ENCODE measurements at regions not wholly inside any gene's neighbourhood (a gene's known extent, or its start where the extent isn't known, plus 50 kb on each side); places are given as distances from the start of the nearest gene placed in this dataset.

DNA sequence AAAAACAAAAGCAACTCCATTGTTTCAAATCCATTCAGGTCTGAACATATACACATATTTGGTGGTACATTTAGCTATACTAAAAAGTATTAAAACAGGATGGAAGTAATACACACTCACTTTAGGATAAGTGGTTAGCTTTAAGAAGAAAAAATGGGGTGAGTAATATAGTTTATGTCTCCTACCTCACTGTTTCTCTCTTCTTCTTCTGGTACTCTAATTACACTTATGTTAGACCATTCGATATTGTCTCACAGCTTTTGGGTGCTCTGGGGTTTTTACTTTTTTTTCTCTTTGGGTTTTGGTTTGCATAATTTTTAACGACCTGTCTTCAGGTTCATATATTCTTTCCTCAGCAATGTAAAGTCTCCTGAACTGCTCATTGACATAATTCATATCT lies 75.4 kb upstream of the AKAP13 start:
- FAIRE-seq = no peak

DNA sequence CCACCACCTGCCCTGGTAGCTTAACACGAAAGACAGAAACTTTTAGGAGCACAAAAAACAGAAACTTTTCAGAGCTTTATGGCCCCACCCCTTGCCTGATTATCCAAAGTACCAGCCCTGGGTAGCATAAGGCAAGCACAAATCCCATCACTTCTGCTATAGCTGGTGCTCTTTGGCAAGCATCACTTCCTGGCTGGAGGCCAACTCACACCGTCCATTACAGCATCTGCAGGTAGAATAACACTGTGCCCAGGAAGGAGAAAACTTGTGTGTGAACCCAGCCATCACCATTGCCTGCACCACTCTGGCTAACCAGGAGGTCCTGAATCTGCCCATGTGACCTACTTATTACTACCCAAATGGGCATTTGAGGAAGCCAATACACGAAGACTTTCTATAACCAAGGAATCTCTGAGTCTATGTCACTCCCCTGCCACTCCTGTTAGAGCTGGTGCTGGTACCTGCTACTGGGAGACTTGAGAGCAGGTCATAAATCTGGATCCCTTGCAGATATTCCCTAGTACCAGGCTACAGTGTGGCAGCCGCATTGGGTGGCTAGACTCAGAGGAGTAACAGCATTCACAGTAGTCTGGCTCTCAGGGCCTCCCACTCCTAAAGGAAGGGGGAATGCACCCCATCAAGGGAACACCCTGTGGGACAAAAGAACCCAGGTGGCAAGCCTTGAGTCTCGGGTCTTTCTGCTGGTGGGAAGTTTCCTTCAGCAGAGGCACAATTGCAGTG lies 73.3 kb upstream of the AKAP13 start:
- no peak for DNase-seq (ENCODE audit: low spot score)
- no peak for FAIRE-seq

More for the DNA sequence above, 75.4 kb upstream of the AKAP13 start:
- DNase-seq (ENCODE audit: low spot score) = no peak

DNA sequence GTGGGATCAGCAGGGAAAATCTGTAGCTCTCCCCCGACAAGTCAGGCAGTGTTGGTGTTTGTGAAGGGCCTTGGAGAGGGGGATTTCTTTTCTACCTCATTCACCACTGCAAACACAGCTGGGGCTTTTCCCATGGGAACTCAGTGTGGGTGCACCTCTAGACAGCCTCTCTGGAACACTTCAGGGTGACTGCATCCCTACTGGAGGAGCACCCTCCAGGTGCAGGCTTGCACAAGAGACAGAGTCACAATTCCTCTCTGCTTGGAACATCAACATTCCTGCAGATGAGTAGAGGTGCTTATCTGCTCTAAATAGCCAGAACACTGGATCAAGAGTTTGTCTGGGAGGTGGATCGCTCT lies 72.7 kb upstream of the AKAP13 start:
- FAIRE-seq = no peak

DNA sequence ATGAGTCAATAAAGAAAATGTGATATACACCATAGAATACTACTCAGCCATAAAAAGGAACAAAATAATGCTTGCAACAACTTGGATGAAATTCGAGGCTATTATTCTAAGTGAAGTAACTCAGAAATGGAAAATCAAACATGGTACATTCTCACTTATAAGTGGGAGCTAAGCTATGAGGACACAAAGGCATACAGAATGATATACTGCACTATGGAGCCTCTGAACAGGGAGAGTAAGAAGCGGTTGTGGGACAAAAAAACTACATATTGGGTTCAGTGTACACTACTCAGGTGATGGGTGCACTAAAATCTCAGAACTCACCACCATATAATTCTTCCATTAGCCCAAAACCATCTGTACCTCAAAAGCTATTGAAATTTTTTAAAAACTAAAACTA lies 68.8 kb upstream of the AKAP13 start:
- FAIRE-seq (no peak), DNase-seq (ENCODE audit: low spot score) (no peak)

More for the DNA sequence above, 72.7 kb upstream of the AKAP13 start:
- no peak for DNase-seq (ENCODE audit: low spot score)

DNA sequence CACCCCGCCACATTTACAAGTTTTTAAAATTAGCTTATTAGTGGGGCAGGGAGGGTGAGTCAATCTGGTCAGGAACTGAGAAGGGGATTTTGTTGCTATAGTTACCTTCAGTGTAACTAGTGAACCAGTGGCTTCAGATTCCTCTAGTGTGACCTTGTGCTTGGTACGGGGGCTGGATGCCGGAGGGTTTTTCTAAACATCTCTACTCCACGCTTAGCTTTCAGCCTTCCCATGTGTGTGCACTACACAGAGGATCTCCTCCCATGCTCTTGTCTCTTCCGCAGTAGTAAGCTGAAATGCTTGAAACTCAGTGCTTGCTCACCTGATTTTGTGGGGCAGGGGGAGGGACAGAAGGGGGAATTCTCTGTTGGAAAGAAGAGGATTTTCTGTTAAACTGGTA lies 67.9 kb upstream of the AKAP13 start:
- DNase-seq (ENCODE audit: low spot score) (peak; percentile 76), FAIRE-seq (no peak)

DNA sequence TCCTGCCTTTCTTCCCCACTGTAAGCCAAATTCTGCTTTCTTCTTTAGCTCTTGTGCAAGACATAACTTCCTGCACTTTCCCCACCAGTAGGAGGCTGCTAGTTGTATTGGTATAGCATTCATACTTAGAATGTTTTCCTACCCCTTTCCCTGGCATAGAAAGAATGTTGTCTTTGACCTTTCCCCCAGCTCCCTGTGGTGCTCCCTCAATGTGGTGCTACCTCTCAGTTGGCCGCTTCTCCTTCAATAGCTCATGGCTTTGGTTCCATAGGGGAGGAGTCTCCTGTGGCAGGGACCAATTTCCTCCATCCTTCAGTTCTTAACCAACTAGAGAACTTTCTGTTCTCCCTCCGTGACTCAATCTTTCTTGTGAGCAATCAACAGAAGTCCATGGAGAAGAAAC lies 67.5 kb upstream of the AKAP13 start:
- FAIRE-seq (no peak), DNase-seq (ENCODE audit: low spot score) (peak; percentile 28)

DNA sequence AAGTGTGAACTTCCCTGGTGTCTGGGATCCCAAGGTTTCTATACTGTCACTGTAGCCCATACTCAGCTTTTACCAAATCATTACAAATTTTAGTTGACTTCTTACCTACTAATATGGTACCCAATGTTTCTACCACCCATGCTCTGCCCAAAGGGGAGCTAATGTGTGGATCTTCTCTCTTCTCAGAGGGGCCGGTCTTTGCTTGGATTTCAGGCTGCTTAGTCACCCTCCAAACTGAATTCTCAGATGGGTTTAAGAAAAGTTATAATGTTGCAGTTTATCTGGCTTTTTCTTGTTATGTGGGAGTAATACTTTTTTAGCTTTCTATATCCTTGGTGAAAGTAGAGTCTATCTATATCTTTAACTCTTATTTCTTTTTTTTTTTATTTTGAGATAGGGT lies 67.1 kb upstream of the AKAP13 start:
- no peak for DNase-seq (ENCODE audit: low spot score)
- FAIRE-seq = no peak

DNA sequence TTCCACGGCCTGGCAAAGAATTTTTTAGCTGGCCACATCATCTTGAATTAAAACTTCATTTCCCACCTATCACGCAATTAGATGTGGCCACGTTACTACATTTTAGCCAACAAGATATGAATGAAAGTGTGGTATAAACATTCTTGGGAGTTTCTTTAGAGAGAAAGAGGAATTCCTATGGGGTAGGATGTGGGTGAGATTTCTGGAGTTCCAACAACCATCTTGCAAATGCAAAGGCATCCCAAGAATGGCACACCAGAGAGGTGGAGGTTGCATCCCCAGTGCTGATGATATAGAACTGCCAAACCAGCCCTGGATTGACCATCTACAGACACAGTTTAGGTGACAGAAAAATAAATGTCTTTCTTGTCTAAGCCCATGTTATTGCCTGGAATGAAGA lies 66.3 kb upstream of the AKAP13 start:
- no peak for DNase-seq (ENCODE audit: low spot score)
- no peak for FAIRE-seq

DNA sequence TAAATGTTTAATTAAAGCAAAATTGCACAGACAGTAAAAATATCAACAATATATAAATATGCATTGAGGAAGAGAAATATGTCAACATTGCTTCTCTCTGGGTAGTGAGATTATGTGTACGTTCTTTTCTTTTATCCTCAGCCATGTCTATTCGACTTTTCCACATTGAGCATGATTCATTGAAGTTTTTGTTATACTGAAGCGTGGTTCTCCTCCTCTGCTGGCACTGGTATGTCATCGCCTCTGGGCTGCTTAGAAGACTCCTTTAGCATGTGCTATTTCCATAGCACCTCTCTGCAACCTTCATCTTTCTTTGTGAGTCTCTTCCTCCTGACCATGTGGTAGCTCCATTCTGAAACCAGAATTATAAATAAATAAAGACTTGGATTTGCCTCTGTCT lies 65.8 kb upstream of the AKAP13 start:
- FAIRE-seq (no peak), DNase-seq (ENCODE audit: low spot score) (no peak)

DNA sequence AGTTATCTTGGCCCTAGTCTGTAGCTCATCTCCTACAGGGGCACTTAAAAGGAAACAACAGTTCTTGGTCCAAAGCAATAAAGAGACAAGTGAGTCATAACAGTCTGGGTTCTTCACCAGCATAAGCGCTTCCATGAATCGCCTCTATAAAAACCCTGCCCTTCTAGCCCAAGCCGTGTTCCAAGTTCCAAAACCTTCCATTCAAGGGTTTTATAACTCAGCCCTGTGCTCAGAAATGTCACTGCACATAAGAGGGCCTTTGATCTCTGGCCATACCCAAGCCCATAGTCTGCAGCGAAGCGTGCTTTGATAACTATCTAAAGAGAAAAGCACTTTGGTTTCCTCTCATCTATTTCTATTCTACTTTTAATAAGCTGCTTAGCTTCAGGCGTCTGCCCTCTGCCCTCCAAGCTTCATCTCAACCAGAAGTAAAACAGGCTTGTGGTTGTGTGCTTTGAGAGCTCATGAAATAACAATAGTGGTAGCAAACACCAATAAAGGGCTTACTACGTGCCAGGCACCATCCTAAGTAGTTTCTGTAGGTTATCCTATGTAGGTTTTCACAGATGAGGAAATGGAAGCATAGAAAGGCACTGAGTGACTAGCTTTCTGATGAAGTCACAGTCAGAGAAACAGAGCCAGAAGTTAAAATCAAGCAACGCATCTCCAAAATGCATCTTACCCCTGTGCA lies 64.0 kb upstream of the AKAP13 start:
- FAIRE-seq (no peak), DNase-seq (ENCODE audit: low spot score) (peak; percentile 7)

DNA sequence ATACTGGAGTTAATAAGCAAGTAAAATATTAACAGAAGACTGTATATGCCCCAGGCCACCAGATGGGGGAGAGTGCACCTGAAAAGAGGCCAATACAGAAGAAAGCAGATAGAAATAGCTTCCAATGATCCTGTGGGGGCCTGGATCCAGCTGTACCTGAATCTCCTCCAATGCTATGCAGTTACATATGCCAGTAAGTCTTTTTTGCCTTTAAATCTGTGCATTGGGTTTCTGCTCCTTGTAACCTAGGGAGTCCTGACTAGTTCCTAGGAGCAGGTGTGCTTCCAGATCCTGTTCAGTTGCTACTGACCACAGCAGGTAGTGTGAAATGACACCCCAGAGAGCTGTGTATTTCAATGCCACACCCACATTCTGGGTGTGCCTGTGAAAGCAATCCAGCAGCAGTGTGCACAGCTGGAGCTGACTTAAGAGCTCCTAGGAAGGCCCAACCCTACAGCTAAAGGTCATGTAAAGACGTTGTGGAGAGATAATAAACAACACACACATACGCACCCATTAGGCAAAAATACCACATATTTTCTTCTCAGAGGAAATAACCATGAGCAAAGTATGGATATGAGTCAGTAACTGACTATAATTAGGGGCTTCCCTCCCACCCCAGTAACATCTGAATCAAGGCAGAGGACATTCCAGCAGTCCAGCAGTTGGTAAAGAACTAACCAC lies 62.2 kb upstream of the AKAP13 start:
- FAIRE-seq (peak; percentile 35), DNase-seq (ENCODE audit: low spot score) (peak; percentile 85)

DNA sequence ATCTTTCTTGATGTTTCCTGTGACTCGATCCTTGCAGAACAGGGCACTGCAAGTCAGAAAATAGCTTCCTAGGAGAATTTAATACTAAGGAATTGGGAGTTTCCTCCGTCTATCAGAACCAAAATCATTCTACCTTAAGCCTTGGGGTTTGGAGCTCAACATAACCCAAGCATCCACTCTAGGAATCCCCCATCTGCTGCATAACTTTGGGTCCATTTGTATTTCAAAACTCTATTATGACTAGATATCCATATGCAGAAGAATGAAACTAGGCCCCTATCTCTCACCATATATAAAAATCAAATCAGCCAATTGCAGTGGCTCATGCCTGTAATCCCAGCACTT lies 61.7 kb upstream of the AKAP13 start:
- DNase-seq (ENCODE audit: low spot score) = no peak
- no peak for FAIRE-seq

DNA sequence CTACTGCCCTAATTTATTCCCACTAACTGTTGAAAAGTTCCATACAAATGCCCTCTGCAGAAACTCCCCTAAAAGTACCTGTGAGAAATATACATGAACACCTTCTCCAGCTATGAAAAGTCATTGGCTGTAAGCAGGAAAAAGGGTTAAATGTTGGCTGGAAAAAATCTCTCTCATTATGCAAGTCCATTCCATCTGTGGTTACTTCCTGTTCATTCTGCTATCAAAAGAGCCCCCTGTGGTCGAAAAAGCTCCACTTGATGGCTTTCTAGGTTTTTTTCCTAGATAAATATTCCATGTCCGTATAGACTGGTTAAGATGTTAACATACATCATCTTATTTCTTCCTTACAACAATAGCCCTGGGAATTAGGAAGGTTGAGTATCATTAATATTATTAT lies 56.2 kb upstream of the AKAP13 start:
- DNase-seq (ENCODE audit: low spot score) (no peak), FAIRE-seq (no peak)

DNA sequence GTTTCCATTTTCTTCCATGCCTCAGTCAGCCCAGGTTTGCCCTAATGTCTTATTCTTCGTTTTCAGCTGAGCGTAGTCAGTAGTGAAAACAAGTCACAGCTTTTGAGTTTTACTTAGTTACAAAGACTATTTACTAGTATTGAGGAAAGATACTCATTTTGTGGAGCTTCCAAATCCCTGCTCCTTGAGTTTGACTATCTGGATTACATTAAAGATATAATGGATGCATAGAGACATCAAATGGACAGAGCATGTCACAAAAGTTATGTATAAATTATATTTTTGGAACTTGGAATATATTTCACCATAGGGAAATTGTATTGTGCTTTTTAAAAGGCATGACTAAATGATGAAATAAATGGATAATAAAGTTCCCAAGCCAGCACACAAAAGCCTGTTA lies 54.6 kb upstream of the AKAP13 start:
- no peak for DNase-seq (ENCODE audit: low spot score)
- FAIRE-seq = no peak

DNA sequence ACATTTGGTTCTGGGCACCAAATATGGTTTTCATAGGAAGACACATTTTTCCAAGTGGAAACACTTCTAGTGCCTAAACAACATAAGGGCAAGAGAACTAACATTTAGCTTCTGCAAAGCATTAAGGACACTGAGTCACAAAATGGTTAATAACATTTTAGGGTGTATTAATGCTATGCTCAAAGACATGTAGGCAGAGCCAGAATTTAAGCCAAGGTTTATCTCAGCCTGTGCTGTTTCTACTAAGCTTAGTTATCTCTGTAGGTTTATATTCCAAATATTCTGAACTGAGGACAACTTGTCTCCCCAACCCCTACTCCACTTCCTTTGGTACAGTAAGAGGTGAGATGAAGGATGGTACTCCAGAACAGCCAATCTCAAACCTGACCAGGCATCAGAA lies 54.1 kb upstream of the AKAP13 start:
- FAIRE-seq (no peak), DNase-seq (ENCODE audit: low spot score) (no peak)

DNA sequence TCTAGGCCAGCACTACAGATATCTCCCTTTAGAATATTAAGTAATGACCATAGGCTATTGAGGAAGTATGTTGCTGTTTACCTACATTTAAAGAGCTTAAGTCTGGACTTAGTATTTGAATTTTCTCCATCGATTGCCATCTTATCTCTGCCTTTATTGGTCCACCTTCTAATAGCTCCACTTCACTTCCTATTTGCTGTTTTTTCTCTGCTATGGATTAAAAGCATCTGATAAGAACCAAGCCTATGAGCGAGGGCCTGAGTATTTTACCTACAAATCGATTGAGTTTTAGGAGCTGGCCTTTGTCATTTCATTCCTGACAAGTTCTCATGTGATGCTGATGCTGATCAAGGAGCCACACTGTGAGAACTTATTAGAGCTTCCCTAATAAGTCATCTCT lies 52.6 kb upstream of the AKAP13 start:
- DNase-seq (ENCODE audit: low spot score) (no peak), FAIRE-seq (no peak)

DNA sequence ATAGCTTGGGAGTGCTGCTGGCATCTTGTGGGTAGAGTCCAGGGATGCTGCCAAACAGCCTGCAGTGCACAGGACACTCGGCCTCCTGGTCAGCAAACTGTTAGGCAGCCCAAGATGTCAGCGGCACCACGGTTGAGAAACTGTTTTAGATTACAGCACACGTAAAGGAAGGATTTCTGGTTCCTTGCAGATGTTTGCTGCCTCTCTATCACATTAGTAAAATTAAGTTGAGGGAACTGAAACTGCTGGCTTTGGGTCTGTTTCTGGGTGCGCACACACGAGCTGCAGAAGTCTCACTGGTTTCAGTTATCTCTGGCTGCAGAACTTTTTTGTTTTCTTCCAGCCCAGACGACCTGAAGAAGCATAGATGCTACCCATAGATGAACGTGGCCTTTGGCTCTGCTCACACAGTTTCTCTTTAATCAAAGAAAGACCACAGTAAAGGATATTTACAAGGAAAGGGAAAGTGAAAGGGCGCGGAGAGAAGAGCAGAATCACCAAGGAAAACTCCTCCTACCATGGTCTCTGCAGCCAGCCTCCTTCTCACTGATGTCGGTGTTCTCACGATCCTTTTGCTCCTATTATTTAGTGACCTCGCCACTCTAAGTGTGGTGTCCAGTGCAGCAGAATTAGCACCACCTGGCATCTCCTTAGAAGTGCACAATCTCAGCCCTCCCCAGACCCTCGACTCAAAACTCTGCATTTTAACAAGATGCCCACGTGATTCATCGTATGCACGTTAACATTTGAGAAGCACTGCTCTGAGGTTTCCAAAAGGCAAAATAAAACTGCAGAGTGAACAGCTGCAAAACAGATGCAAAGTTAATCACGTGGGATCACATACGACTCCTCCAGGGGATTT lies 50.6 kb upstream of the AKAP13 start:
- DNase-seq (ENCODE audit: low spot score) (peak; percentile 44), FAIRE-seq (no peak)
